CD14-positive monocyte (primary cell): ENCODE measurements at regions not wholly inside any gene's neighbourhood (a gene's known extent, or its start where the extent isn't known, plus 50 kb on each side); places are given as distances from the start of the nearest gene placed in this dataset.

ENCODE experiments used
- DNase-seq, 3 donors: peaks; one replicate each; pipeline ENCODE4 v3.0.0-alpha.2; 2011 to 2022
- H2AFZ ChIP-seq: 2 replicates; pipeline ENCODE4 v1.6.0; 2012; ENCODE audit warnings: mild to moderate bottlenecking, low read depth, low read length, inconsistent platforms; ENCODE audit not compliant: insufficient read depth, poor library complexity, severe bottlenecking
- H3K27ac ChIP-seq, 2 donors: 1 replicate in 1 of 2; 2 replicates in 1 of 2; pipeline ENCODE4 v1.5.1; 2012 to 2013; ENCODE audit warnings: low read length in 2 of 2, control low read depth in 1 of 2, inconsistent platforms in 1 of 2, low read depth in 1 of 2, mild to moderate bottlenecking in 1 of 2
- H3K27me3 ChIP-seq, 2 donors: one replicate each; pipeline versions ENCODE4 v1.6.0 to v1.6.1; 2011 to 2013; ENCODE audit warnings: low read length in 2 of 2; ENCODE audit not compliant: control insufficient read depth in 2 of 2, insufficient read depth in 2 of 2
- H3K36me3 ChIP-seq, 2 donors: replicated peaks in 1 of 2; 1 replicate in 1 of 2; 2 replicates in 1 of 2; pipeline versions ENCODE4 v1.5.1 to v1.6.1; 2012 to 2013; ENCODE audit warnings: low read length in 2 of 2, control low read depth in 1 of 2, inconsistent platforms in 1 of 2, mild to moderate bottlenecking in 1 of 2; ENCODE audit not compliant: insufficient read depth in 2 of 2, control insufficient read depth in 1 of 2
- H3K4me1 ChIP-seq, 2 donors: 1 replicate in 1 of 2; 2 replicates in 1 of 2; pipeline versions ENCODE4 v1.5.1 to v1.6.1; 2012 to 2013; ENCODE audit warnings: low read length in 2 of 2, control low read depth in 1 of 2, inconsistent platforms in 1 of 2, mild to moderate bottlenecking in 1 of 2, moderate library complexity in 1 of 2; ENCODE audit not compliant: insufficient read depth in 2 of 2, control insufficient read depth in 1 of 2
- H3K4me2 ChIP-seq: replicated peaks from 2 replicates; pipeline ENCODE3; 2012; ENCODE audit warnings: low read length, moderate library complexity, mild to moderate bottlenecking; ENCODE audit not compliant: poor library complexity, severe bottlenecking; ENCODE audit errors: extremely low read depth
- H3K4me3 ChIP-seq, 3 experiments: fragments of 200-600 bp in 1 of 3; sonication (generic) in 1 of 3; replicated peaks in 1 of 3; 1 replicate in 2 of 3; 2 replicates in 1 of 3; pipeline ENCODE4 v1.5.1; 2011 to 2013; ENCODE audit warnings: low read length in 3 of 3, mild to moderate bottlenecking in 3 of 3, control low read depth in 2 of 3, low read depth in 2 of 3, inconsistent platforms in 1 of 3, moderate library complexity in 1 of 3
- H3K79me2 ChIP-seq: 2 replicates; pipeline ENCODE4 v1.6.0; 2012; ENCODE audit warnings: mild to moderate bottlenecking, control low read depth, inconsistent platforms, low read length, moderate library complexity; ENCODE audit not compliant: insufficient read depth
- H3K9ac ChIP-seq: 2 replicates; pipeline ENCODE4 v1.6.0; 2017; ENCODE audit warnings: low read length, mild to moderate bottlenecking; ENCODE audit not compliant: insufficient read depth, poor library complexity, severe bottlenecking
- H3K9me3 ChIP-seq, 2 donors: replicated peaks in 1 of 2; 1 replicate in 1 of 2; 2 replicates in 1 of 2; pipeline versions ENCODE4 v1.5.1 to v1.6.1; 2012 to 2013; ENCODE audit warnings: low read length in 2 of 2, control low read depth in 1 of 2; ENCODE audit not compliant: control insufficient read depth in 1 of 2, insufficient read depth in 1 of 2
- H4K20me1 ChIP-seq: 2 replicates; pipeline ENCODE4 v1.6.0; 2012; ENCODE audit warnings: mild to moderate bottlenecking, low read length, control low read depth, moderate library complexity; ENCODE audit not compliant: insufficient read depth
- H3K27ac Mint-ChIP-seq, 7 donors: one replicate each; pipeline ENCODE4 v1.8.0; 2020; ENCODE audit warnings: mild to moderate bottlenecking in 7 of 7, mixed read lengths in 7 of 7, moderate library complexity in 6 of 7, inconsistent platforms in 2 of 7
- H3K27me3 Mint-ChIP-seq, 3 donors: one replicate each; pipeline ENCODE4 v1.8.0; 2021 to 2022; ENCODE audit warnings: low read depth in 3 of 3, mild to moderate bottlenecking in 3 of 3, mixed read lengths in 3 of 3, moderate library complexity in 3 of 3, inconsistent platforms in 1 of 3
- H3K36me3 Mint-ChIP-seq, 2 donors: one replicate each; pipeline ENCODE4 v1.8.0; 2020; ENCODE audit warnings: mixed read lengths in 2 of 2, inconsistent platforms in 1 of 2, mild to moderate bottlenecking in 1 of 2
- H3K4me1 Mint-ChIP-seq: one replicate; pipeline ENCODE4 v1.8.0; 2020; ENCODE audit warnings: mild to moderate bottlenecking, mixed read lengths
- H3K4me3 Mint-ChIP-seq, 2 donors: one replicate each; pipeline ENCODE4 v1.8.0; 2020; ENCODE audit warnings: mild to moderate bottlenecking in 2 of 2, mixed read lengths in 2 of 2, moderate library complexity in 1 of 2
- H3K9me3 Mint-ChIP-seq, 7 donors: one replicate each; pipeline ENCODE4 v1.8.0; 2020 to 2022; ENCODE audit warnings: mixed read lengths in 7 of 7, mild to moderate bottlenecking in 6 of 7, moderate library complexity in 6 of 7, inconsistent platforms in 2 of 7
- CTCF ChIP-seq: fragments of 200-600 bp; IDR thresholded peaks from one replicate; pipeline ENCODE4 v1.8.0; 2022; ENCODE audit warnings: antibody characterized with exemption, mild to moderate bottlenecking
- WGBS: methylation state at CpG from one replicate; pipeline ENCODE4 v1.1.5; 2013; ENCODE audit warnings: missing lambda C conversion rate; ENCODE audit not compliant: insufficient coverage; 5-methylcytosine and 5-hydroxymethylcytosine counted together
- intact Hi-C, 2 donors: fragments of 100-400 bp; cut with micrococcal nuclease; formaldehyde crosslinking; loops; one replicate each; pipeline versions ENCODE4 v1.15.0 to v1.15.1; 2023

- Mint-ChIP-seq H3K4me3 (no peak overlapping the region), H3K9me3 (peaks cover 1 to 9% (median 6%) of the 10 kb centered on the region in 7 donors), H3K27me3 (no peaks in the 10 kb centered on the region), H3K27ac (no peak overlapping the region), H3K36me3 (no peaks in the 10 kb centered on the region), H3K4me1 (no peaks in the 10 kb centered on the region)
- Histone ChIP-seq H3K4me2 (no peak overlapping the region), H3K27ac (no peak overlapping the region), H4K20me1 (no peaks in the 10 kb centered on the region), H3K79me2 (no peaks in the 10 kb centered on the region), H3K36me3 (no peaks in the 10 kb centered on the region), H2AFZ (no peak overlapping the region), H3K4me1 (no peaks in the 10 kb centered on the region), H3K4me3 (no peak overlapping the region), H3K9me3 (peaks cover 5 to 8% of the 10 kb centered on the region in 2 donors), H3K9ac (no peak overlapping the region), H3K27me3 (no peaks in the 10 kb centered on the region)
- WGBS: no CpG with 5 or more reads among the region's 1 CpG
- no peak for TF ChIP-seq CTCF
- intact Hi-C loops: no loop called here
- no peak for DNase-seq
Measured at GRCh38 chr11:23767576-23767975, 729.3 kb upstream of the LUZP2 start.

DNA sequence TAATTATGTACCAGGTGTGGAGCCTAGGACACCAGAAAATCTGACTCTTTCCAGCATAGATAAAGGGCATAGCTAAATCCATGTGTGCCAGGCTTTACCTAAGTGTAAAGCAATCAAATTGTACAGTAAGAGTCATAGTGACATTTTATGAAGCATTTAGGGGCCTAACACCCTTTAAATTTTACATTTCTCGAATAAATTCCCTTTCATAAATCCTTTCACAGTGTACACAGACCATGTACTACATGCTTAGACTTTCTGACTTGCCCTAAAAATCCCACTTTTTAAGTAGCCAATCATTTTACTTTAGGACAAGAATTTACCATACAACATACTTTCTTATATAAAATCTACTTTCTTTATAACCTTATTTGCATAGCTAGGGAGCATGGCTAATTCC is 727.6 kb upstream of the LUZP2 start:
- no peaks in the 10 kb centered on the region for H3K79me2 ChIP-seq
- H3K9me3 Mint-ChIP-seq: peaks cover 1 to 8% (median 4%) of the 10 kb centered on the region in 7 donors
- H3K27me3 ChIP-seq: no peaks in the 10 kb centered on the region
- no peaks in the 10 kb centered on the region for H3K36me3 ChIP-seq
- H3K4me2 ChIP-seq: no peak overlapping the region
- H3K4me1 ChIP-seq: no peaks in the 10 kb centered on the region
- no peak for DNase-seq
- no peaks in the 10 kb centered on the region for H3K27me3 Mint-ChIP-seq
- intact Hi-C loops: no loop called here
- H4K20me1 ChIP-seq: no peaks in the 10 kb centered on the region
- no peak overlapping the region for H2AFZ ChIP-seq
- WGBS: 100% methylated on average over 1 of the region's 1 CpG
- H3K4me3 ChIP-seq: no peak overlapping the region
- H3K9ac ChIP-seq: no peak overlapping the region
- no peak for TF ChIP-seq CTCF
- no peak overlapping the region for H3K4me3 Mint-ChIP-seq
- no peaks in the 10 kb centered on the region for H3K4me1 Mint-ChIP-seq
- no peak overlapping the region for H3K27ac Mint-ChIP-seq
- no peaks in the 10 kb centered on the region for H3K36me3 Mint-ChIP-seq
- no peak overlapping the region for H3K27ac ChIP-seq
- H3K9me3 ChIP-seq: peaks cover 5 to 8% of the 10 kb centered on the region in 2 donors
